Caco-2 (cell line): ENCODE measurements at regions not wholly inside any gene's neighbourhood (a gene's known extent, or its start where the extent isn't known, plus 50 kb on each side); places are given as distances from the start of the nearest gene placed in this dataset.

Experiments
- BruUV-seq: library from RNA; stranded (reverse); fragments of 400-500 nt; replicated peaks from 2 replicates; lab custom pipeline; 2021; lab: Mats Ljungman, UMichigan
- CTCF ChIA-PET: fragments of 300-600 bp; sonication (Branson Sonifier 250); formaldehyde crosslinking; loops from one replicate; lab custom pipeline; 2022; ENCODE audit warnings: antibody characterized with exemption; lab: Charles Lee
- POLR2A ChIA-PET: fragments of 300-600 bp; sonication (Branson Sonifier 250); formaldehyde crosslinking; loops from one replicate; lab custom pipeline; 2022; ENCODE audit warnings: antibody characterized with exemption; lab: Charles Lee
- DNase-seq, 2 experiments: peaks; one replicate each; pipeline versions ENCODE4 v3.0.0 to v3.0.0-alpha.2; 2020 to 2022
- H3K27me3 ChIP-seq: replicated peaks from 2 replicates; pipeline ENCODE4 v1.6.0; 2011; ENCODE audit warnings: low read length; ENCODE audit not compliant: control insufficient read depth, insufficient read depth
- H3K36me3 ChIP-seq: 2 replicates; pipeline ENCODE4 v1.5.1; 2011; ENCODE audit warnings: low read length; ENCODE audit not compliant: control insufficient read depth, insufficient read depth
- H3K4me1 ChIP-seq: fragments of 250-450 bp; sonication (Bioruptor Pico); 2 replicates; pipeline ENCODE4 v1.5.1; 2020; ENCODE audit warnings: mild to moderate bottlenecking
- H3K4me3 ChIP-seq: 2 replicates; pipeline ENCODE4 v1.5.1; 2011; ENCODE audit warnings: low read depth, mild to moderate bottlenecking, control low read depth, low read length
- H3K9me3 ChIP-seq: fragments of 250-450 bp; sonication (Bioruptor Pico); 2 replicates; pipeline ENCODE4 v1.5.1; 2020; ENCODE audit warnings: mild to moderate bottlenecking, moderate library complexity
- H3K27ac Mint-ChIP-seq: one replicate; pipeline ENCODE4 v1.8.0; 2022; ENCODE audit warnings: mixed read lengths; ENCODE audit not compliant: unreplicated experiment
- H3K27me3 Mint-ChIP-seq: one replicate; pipeline ENCODE4 v1.8.0; 2022; ENCODE audit warnings: mixed read lengths; ENCODE audit not compliant: insufficient read depth, unreplicated experiment
- H3K36me3 Mint-ChIP-seq: one replicate; pipeline ENCODE4 v1.8.0; 2022; ENCODE audit warnings: mild to moderate bottlenecking, mixed read lengths; ENCODE audit not compliant: insufficient read depth, unreplicated experiment
- H3K4me1 Mint-ChIP-seq: one replicate; pipeline ENCODE4 v1.8.0; 2022; ENCODE audit warnings: low read depth, mixed read lengths; ENCODE audit not compliant: unreplicated experiment
- H3K4me3 Mint-ChIP-seq: one replicate; pipeline ENCODE4 v1.8.0; 2022; ENCODE audit warnings: mild to moderate bottlenecking, moderate library complexity, mixed read lengths; ENCODE audit not compliant: unreplicated experiment
- H3K9me3 Mint-ChIP-seq: one replicate; pipeline ENCODE4 v1.8.0; 2022; ENCODE audit warnings: mixed read lengths; ENCODE audit not compliant: unreplicated experiment
- CTCF ChIP-seq, 2 experiments: fragments of 200-600 bp in 1 of 2; IDR thresholded peaks; 1 replicate in 1 of 2; 2 replicates in 1 of 2; pipeline versions ENCODE4 v1.5.1 to v1.8.0; 2011 to 2022; ENCODE audit warnings: antibody characterized with exemption in 1 of 2, control low read depth in 1 of 2, inconsistent platforms in 1 of 2, low read depth in 1 of 2, low read length in 1 of 2, mild to moderate bottlenecking in 1 of 2, moderate library complexity in 1 of 2; ENCODE audit not compliant: insufficient read depth in 1 of 2, severe bottlenecking in 1 of 2, unreplicated experiment in 1 of 2
- intact Hi-C: fragments of 100-400 bp; cut with micrococcal nuclease; formaldehyde crosslinking; loops from one replicate; pipeline ENCODE4 v1.10.0; 2022; ENCODE audit not compliant: unreplicated experiment

- H3K36me3 ChIP-seq = no peaks in the 10 kb centered on the region
- Mint-ChIP-seq H3K36me3 (no peaks in the 10 kb centered on the region), H3K27me3 (no peaks in the 10 kb centered on the region), H3K27ac (no peak overlapping the region), H3K4me3 (no peak overlapping the region), H3K4me1 (no peaks in the 10 kb centered on the region), H3K9me3 (peaks cover 10% of the 10 kb centered on the region)
- no peaks in the 10 kb centered on the region for H3K4me1 ChIP-seq
- intact Hi-C loops = no loop called here
- no peak for TF ChIP-seq CTCF (IDR thresholded peaks at IDR 0.05; ENCODE audit: insufficient read depth in 1 of 2, low read depth in 1 of 2, low read length in 1 of 2, severe bottlenecking in 1 of 2, unreplicated experiment in 1 of 2)
- no peak overlapping the region for H3K4me3 ChIP-seq
- CTCF ChIA-PET = no interaction called here
- DNase-seq = no peak
- no peaks in the 10 kb centered on the region for H3K27me3 ChIP-seq
- POLR2A ChIA-PET = no interaction called here
- no peaks in the 10 kb centered on the region for H3K9me3 ChIP-seq
- BruUV-seq = no TSS peak
Measured at GRCh38 chr13:80164462-80164861, 176.5 kb downstream of the SPRY2 start.

- ChIA-PET CTCF (interaction anchor here (0.6 kb wide), 1 partner anchor 356 kb away, joined by 4 read pairs; no protein-coding TSS in a partner anchor), POLR2A (no interaction called here)
- Mint-ChIP-seq H3K27me3 (no peaks in the 10 kb centered on the region), H3K4me1 (no peaks in the 10 kb centered on the region), H3K9me3 (peaks cover 10% of the 10 kb centered on the region), H3K27ac (no peak overlapping the region), H3K4me3 (no peak overlapping the region), H3K36me3 (no peaks in the 10 kb centered on the region)
- H3K27me3 ChIP-seq = no peaks in the 10 kb centered on the region
- H3K4me3 ChIP-seq = no peak overlapping the region
- no peak for TF ChIP-seq CTCF (IDR thresholded peaks at IDR 0.05; ENCODE audit: insufficient read depth in 1 of 2, low read depth in 1 of 2, low read length in 1 of 2, severe bottlenecking in 1 of 2, unreplicated experiment in 1 of 2)
- BruUV-seq = no TSS peak
- H3K9me3 ChIP-seq = no peaks in the 10 kb centered on the region
- no peaks in the 10 kb centered on the region for H3K4me1 ChIP-seq
- no peak for DNase-seq
- H3K36me3 ChIP-seq = no peaks in the 10 kb centered on the region
- intact Hi-C loops = no loop called here
Measured at GRCh38 chr13:80161896-80162295, 179.0 kb downstream of the SPRY2 start.

- TF ChIP-seq CTCF (IDR thresholded peaks at IDR 0.05; ENCODE audit: insufficient read depth in 1 of 2, low read depth in 1 of 2, low read length in 1 of 2, severe bottlenecking in 1 of 2, unreplicated experiment in 1 of 2) = no peak
- intact Hi-C loops = no loop called here
- BruUV-seq = no TSS peak
Measured at GRCh38 chr13:80161219-80161618, 179.7 kb downstream of the SPRY2 start.

More at GRCh38 chr13:80161219-80161618, 179.7 kb downstream of the SPRY2 start:
- Mint-ChIP-seq H3K4me3 (no peak overlapping the region), H3K4me1 (no peaks in the 10 kb centered on the region), H3K36me3 (no peaks in the 10 kb centered on the region), H3K27me3 (no peaks in the 10 kb centered on the region), H3K27ac (no peak overlapping the region), H3K9me3 (peaks cover 10% of the 10 kb centered on the region)
- ChIA-PET POLR2A (no interaction called here), CTCF (no interaction called here)
- no peak for DNase-seq
- H3K36me3 ChIP-seq = no peaks in the 10 kb centered on the region
- H3K4me1 ChIP-seq = no peaks in the 10 kb centered on the region
- no peak overlapping the region for H3K4me3 ChIP-seq
- H3K9me3 ChIP-seq = no peaks in the 10 kb centered on the region
- H3K27me3 ChIP-seq = no peaks in the 10 kb centered on the region
